Caco-2 (cell line): ENCODE measurements at regions not wholly inside any gene's neighbourhood (a gene's known extent, or its start where the extent isn't known, plus 50 kb on each side); places are given as distances from the start of the nearest gene placed in this dataset.
"Not testable (repeated sequence)": the region's sequence is repeated elsewhere in the genome, so short reads cannot be mapped to it uniquely, and the experiment has no call there.

Source experiments
- BruUV-seq: library from RNA; stranded (reverse); fragments of 400-500 nt; replicated peaks from 2 replicates; lab custom pipeline; 2021; lab: Mats Ljungman, UMichigan
- CTCF ChIA-PET: fragments of 300-600 bp; sonication (Branson Sonifier 250); formaldehyde crosslinking; loops from one replicate; lab custom pipeline; 2022; ENCODE audit warnings: antibody characterized with exemption; lab: Charles Lee
- POLR2A ChIA-PET: fragments of 300-600 bp; sonication (Branson Sonifier 250); formaldehyde crosslinking; loops from one replicate; lab custom pipeline; 2022; ENCODE audit warnings: antibody characterized with exemption; lab: Charles Lee
- DNase-seq, 2 experiments: peaks; one replicate each; pipeline versions ENCODE4 v3.0.0 to v3.0.0-alpha.2; 2020 to 2022
- H3K27me3 ChIP-seq: replicated peaks from 2 replicates; pipeline ENCODE4 v1.6.0; 2011; ENCODE audit warnings: low read length; ENCODE audit not compliant: control insufficient read depth, insufficient read depth
- H3K36me3 ChIP-seq: 2 replicates; pipeline ENCODE4 v1.5.1; 2011; ENCODE audit warnings: low read length; ENCODE audit not compliant: control insufficient read depth, insufficient read depth
- H3K4me1 ChIP-seq: fragments of 250-450 bp; sonication (Bioruptor Pico); 2 replicates; pipeline ENCODE4 v1.5.1; 2020; ENCODE audit warnings: mild to moderate bottlenecking
- H3K4me3 ChIP-seq: 2 replicates; pipeline ENCODE4 v1.5.1; 2011; ENCODE audit warnings: low read depth, mild to moderate bottlenecking, control low read depth, low read length
- H3K9me3 ChIP-seq: fragments of 250-450 bp; sonication (Bioruptor Pico); 2 replicates; pipeline ENCODE4 v1.5.1; 2020; ENCODE audit warnings: mild to moderate bottlenecking, moderate library complexity
- H3K27ac Mint-ChIP-seq: one replicate; pipeline ENCODE4 v1.8.0; 2022; ENCODE audit warnings: mixed read lengths; ENCODE audit not compliant: unreplicated experiment
- H3K27me3 Mint-ChIP-seq: one replicate; pipeline ENCODE4 v1.8.0; 2022; ENCODE audit warnings: mixed read lengths; ENCODE audit not compliant: insufficient read depth, unreplicated experiment
- H3K36me3 Mint-ChIP-seq: one replicate; pipeline ENCODE4 v1.8.0; 2022; ENCODE audit warnings: mild to moderate bottlenecking, mixed read lengths; ENCODE audit not compliant: insufficient read depth, unreplicated experiment
- H3K4me1 Mint-ChIP-seq: one replicate; pipeline ENCODE4 v1.8.0; 2022; ENCODE audit warnings: low read depth, mixed read lengths; ENCODE audit not compliant: unreplicated experiment
- H3K4me3 Mint-ChIP-seq: one replicate; pipeline ENCODE4 v1.8.0; 2022; ENCODE audit warnings: mild to moderate bottlenecking, moderate library complexity, mixed read lengths; ENCODE audit not compliant: unreplicated experiment
- H3K9me3 Mint-ChIP-seq: one replicate; pipeline ENCODE4 v1.8.0; 2022; ENCODE audit warnings: mixed read lengths; ENCODE audit not compliant: unreplicated experiment
- CTCF ChIP-seq, 2 experiments: fragments of 200-600 bp in 1 of 2; IDR thresholded peaks; 1 replicate in 1 of 2; 2 replicates in 1 of 2; pipeline versions ENCODE4 v1.5.1 to v1.8.0; 2011 to 2022; ENCODE audit warnings: antibody characterized with exemption in 1 of 2, control low read depth in 1 of 2, inconsistent platforms in 1 of 2, low read depth in 1 of 2, low read length in 1 of 2, mild to moderate bottlenecking in 1 of 2, moderate library complexity in 1 of 2; ENCODE audit not compliant: insufficient read depth in 1 of 2, severe bottlenecking in 1 of 2, unreplicated experiment in 1 of 2
- intact Hi-C: fragments of 100-400 bp; cut with micrococcal nuclease; formaldehyde crosslinking; loops from one replicate; pipeline ENCODE4 v1.10.0; 2022; ENCODE audit not compliant: unreplicated experiment

- H3K4me3 ChIP-seq: no peak overlapping the region
- intact Hi-C loops: no loop called here
- H3K36me3 Mint-ChIP-seq: no peaks in the 10 kb centered on the region
- H3K9me3 Mint-ChIP-seq: no peaks in the 10 kb centered on the region
- BruUV-seq: no TSS peak
- no peaks in the 10 kb centered on the region for H3K36me3 ChIP-seq
- H3K27me3 Mint-ChIP-seq: no peaks in the 10 kb centered on the region
- no peak overlapping the region for H3K4me3 Mint-ChIP-seq
- no peak for TF ChIP-seq CTCF (IDR thresholded peaks at IDR 0.05; ENCODE audit: insufficient read depth in 1 of 2, low read depth in 1 of 2, low read length in 1 of 2, severe bottlenecking in 1 of 2, unreplicated experiment in 1 of 2)
- H3K4me1 Mint-ChIP-seq: no peaks in the 10 kb centered on the region
- no peak for DNase-seq
- ChIA-PET CTCF (no interaction called here), POLR2A (no interaction called here)
- H3K4me1 ChIP-seq: no peaks in the 10 kb centered on the region
- no peak overlapping the region for H3K27ac Mint-ChIP-seq
- H3K27me3 ChIP-seq: no peaks in the 10 kb centered on the region
- no peaks in the 10 kb centered on the region for H3K9me3 ChIP-seq
These were observed 346.1 kb downstream of the SI start for GRCh38 chr3:164732166-164732565.

DNA sequence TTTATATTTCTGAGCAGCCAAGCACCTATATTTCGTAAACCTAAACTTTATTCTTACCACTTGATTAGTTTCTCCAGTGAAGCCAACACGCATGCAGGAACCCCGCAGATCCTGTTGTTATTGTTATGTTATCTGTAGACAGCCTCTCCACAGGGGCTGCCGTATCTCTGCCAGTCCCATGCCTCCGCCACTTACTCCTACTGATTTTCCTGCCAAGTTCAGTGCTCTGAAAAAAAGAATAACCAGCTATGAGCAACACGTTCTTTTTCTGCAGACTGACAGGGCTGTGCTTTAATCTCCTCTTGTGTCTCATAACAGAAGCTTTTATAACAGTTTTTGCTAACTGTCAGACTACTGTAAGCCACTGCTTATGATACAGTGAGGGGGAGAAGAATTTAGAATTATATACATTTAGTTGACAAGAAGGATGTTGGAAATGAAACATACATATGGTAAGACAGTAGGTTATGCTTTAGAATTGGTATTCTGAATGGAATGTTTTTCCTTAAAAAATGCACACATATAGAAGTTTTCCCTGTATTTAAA lies 347.4 kb downstream of the SI start:
- POLR2A ChIA-PET: no interaction called here
- no TSS peak for BruUV-seq

GRCh38 chr3:164723396-164723795 lies 354.9 kb downstream of the SI start:
- Mint-ChIP-seq H3K4me1 (no peaks in the 10 kb centered on the region), H3K36me3 (no peaks in the 10 kb centered on the region), H3K27ac (no peak overlapping the region), H3K27me3 (no peaks in the 10 kb centered on the region), H3K9me3 (no peaks in the 10 kb centered on the region), H3K4me3 (no peak overlapping the region)
- Histone ChIP-seq H3K27me3 (no peaks in the 10 kb centered on the region), H3K36me3 (no peaks in the 10 kb centered on the region), H3K4me1 (no peaks in the 10 kb centered on the region), H3K4me3 (no peak overlapping the region), H3K9me3 (no peaks in the 10 kb centered on the region)
- ChIA-PET CTCF (no interaction called here), POLR2A (no interaction called here)
- intact Hi-C loops: no loop called here
- BruUV-seq: no TSS peak
- DNase-seq: no peak
- no peak for TF ChIP-seq CTCF (IDR thresholded peaks at IDR 0.05; ENCODE audit: insufficient read depth in 1 of 2, low read depth in 1 of 2, low read length in 1 of 2, severe bottlenecking in 1 of 2, unreplicated experiment in 1 of 2)

More for the DNA sequence above, 347.4 kb downstream of the SI start:
- no peak for DNase-seq
- Mint-ChIP-seq H3K27me3 (no peaks in the 10 kb centered on the region), H3K27ac (no peak overlapping the region), H3K4me1 (no peaks in the 10 kb centered on the region), H3K9me3 (no peaks in the 10 kb centered on the region), H3K4me3 (no peak overlapping the region), H3K36me3 (no peaks in the 10 kb centered on the region)
- Histone ChIP-seq H3K4me1 (no peaks in the 10 kb centered on the region), H3K36me3 (no peaks in the 10 kb centered on the region), H3K27me3 (no peaks in the 10 kb centered on the region), H3K4me3 (no peak overlapping the region), H3K9me3 (no peaks in the 10 kb centered on the region)
- TF ChIP-seq CTCF (IDR thresholded peaks at IDR 0.05; ENCODE audit: insufficient read depth in 1 of 2, low read depth in 1 of 2, low read length in 1 of 2, severe bottlenecking in 1 of 2, unreplicated experiment in 1 of 2): no peak
- intact Hi-C loops: no loop called here
- CTCF ChIA-PET: no interaction called here

GRCh38 chr3:164702808-164703207 lies 375.5 kb downstream of the SI start:
- H3K36me3 Mint-ChIP-seq, CTCF ChIA-PET, H3K4me1 Mint-ChIP-seq, POLR2A ChIA-PET, H3K27me3 Mint-ChIP-seq, intact Hi-C loops, H3K27me3 ChIP-seq, H3K4me3 ChIP-seq, H3K4me3 Mint-ChIP-seq, BruUV-seq, H3K27ac Mint-ChIP-seq, H3K9me3 Mint-ChIP-seq, H3K9me3 ChIP-seq, H3K4me1 ChIP-seq, DNase-seq, H3K36me3 ChIP-seq: not testable (repeated sequence)
